Retinal pigment epithelial cell (primary cell): ENCODE measurements at regions not wholly inside any gene's neighbourhood (a gene's known extent, or its start where the extent isn't known, plus 50 kb on each side); places are given as distances from the start of the nearest gene placed in this dataset.

Experiments used
- DNase-seq: peaks from one replicate; pipeline ENCODE4 v3.0.0-alpha.2; 2010; ENCODE audit warnings: low read depth
- H3K4me3 ChIP-seq: 2 replicates; pipeline ENCODE4 v1.5.1; 2011; ENCODE audit warnings: mild to moderate bottlenecking, low read length, control low read depth, moderate library complexity
- TF ChIP-seq, protein P1 (sequence below): conservative IDR thresholded peaks from 2 replicates; pipeline ENCODE4 v1.5.1; 2011; ENCODE audit warnings: low read depth, low read length, control low read depth, inconsistent platforms

DNA sequence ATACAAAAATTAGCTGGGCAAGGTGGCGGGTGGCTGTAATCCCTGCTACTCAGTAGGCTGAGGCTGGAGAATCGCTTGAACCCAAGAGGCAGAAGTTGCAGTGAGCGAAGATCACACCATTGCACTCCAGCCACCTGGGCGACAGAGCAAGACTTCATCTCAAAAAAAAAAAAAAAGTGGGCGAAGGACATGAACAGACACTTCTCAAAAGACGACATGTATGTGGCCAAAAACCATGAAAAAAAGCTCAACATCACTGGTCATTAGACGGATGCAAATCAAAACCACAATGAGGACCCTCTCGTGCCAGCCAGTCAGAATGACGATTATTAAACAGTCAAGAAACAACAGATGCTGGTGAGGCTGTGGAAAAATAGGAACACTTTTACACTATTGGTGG, 344.9 kb upstream of the JARID2 start:
- TF ChIP-seq, protein P1, sequence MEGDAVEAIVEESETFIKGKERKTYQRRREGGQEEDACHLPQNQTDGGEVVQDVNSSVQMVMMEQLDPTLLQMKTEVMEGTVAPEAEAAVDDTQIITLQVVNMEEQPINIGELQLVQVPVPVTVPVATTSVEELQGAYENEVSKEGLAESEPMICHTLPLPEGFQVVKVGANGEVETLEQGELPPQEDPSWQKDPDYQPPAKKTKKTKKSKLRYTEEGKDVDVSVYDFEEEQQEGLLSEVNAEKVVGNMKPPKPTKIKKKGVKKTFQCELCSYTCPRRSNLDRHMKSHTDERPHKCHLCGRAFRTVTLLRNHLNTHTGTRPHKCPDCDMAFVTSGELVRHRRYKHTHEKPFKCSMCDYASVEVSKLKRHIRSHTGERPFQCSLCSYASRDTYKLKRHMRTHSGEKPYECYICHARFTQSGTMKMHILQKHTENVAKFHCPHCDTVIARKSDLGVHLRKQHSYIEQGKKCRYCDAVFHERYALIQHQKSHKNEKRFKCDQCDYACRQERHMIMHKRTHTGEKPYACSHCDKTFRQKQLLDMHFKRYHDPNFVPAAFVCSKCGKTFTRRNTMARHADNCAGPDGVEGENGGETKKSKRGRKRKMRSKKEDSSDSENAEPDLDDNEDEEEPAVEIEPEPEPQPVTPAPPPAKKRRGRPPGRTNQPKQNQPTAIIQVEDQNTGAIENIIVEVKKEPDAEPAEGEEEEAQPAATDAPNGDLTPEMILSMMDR: no peak
- no peak overlapping the region for H3K4me3 ChIP-seq
- no peak for DNase-seq

DNA sequence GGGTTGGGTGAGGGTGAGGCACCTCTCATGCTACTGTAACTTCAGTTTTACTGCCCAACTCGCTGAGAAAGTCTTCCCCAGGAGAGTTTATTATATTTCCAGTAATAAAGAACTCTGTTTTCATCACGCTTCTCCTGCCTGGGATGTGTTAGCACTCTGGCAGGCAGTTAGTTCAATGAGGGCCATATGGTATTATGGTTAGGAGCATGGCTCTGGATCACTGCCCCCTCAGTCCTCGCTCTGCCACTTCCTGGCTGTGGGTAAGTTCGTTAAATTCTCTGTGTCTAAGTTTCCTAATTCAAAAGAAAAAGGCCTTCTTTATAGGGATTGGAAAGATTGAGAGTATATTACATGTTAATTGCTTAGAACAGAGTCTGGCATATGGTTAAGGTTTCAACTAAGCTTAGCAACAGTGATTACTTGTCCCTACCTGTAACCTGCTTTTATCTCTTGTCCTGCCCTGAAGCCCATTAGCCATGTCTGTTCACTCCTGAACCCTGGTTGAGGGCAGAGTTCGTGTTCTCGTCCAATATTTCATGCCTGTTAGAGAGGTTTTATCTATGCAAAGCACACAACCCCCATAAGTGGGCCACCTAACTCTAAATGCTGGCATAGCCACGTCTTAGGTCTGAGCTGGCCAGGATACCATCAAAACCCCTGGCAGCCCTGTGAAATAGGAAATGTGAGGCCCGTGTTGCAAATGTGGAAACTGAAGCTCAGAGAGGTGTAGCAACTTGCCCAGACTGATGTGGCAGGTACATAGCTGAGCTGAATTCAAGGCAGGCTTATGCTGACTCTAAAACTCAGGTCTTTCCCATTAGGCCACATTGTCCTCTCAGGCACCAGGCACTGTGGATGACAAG, 342.5 kb upstream of the JARID2 start:
- TF ChIP-seq, protein P1: no peak
- H3K4me3 ChIP-seq: no peak overlapping the region
- no peak for DNase-seq

DNA sequence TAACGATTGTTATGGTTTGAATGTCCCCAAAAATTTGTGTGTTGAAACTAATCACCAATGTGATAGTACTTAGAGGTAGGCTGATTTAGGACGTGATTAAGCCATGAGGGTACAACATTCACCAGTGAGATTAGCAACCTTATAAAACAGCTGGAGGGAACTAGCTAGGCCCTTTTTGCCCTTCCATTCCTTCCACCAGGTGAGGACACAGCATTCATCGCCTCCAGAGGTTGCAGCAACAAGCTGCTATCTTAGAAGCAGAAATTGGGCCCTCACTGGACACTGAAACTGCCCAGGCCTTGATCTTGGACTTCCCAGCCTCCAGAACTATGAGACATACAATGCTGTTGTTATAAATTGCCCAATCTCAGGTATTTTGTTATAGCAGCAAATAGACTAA, 340.7 kb upstream of the JARID2 start:
- no peak overlapping the region for H3K4me3 ChIP-seq
- no peak for DNase-seq
- TF ChIP-seq, protein P1: no peak

DNA sequence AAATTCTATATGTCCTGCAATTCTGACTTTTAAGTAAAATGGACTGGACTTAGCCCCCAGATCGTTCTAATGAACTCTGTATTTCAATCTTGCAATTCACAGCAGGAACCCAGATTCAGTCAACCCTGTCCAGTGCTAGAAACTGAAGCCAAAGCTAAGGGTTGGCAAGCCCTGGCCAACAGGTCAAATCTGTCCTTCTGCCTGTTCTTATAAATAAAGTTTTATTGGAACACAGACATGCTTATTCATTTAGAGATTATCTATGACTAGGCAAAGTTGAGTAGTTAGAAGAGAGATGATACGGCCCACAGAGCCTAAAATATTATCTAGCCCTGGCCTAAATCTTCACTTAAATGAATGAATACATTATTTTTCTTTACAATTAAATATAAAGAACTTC, 339.2 kb upstream of the JARID2 start:
- DNase-seq: no peak
- TF ChIP-seq, protein P1: no peak
- H3K4me3 ChIP-seq: no peak overlapping the region

DNA sequence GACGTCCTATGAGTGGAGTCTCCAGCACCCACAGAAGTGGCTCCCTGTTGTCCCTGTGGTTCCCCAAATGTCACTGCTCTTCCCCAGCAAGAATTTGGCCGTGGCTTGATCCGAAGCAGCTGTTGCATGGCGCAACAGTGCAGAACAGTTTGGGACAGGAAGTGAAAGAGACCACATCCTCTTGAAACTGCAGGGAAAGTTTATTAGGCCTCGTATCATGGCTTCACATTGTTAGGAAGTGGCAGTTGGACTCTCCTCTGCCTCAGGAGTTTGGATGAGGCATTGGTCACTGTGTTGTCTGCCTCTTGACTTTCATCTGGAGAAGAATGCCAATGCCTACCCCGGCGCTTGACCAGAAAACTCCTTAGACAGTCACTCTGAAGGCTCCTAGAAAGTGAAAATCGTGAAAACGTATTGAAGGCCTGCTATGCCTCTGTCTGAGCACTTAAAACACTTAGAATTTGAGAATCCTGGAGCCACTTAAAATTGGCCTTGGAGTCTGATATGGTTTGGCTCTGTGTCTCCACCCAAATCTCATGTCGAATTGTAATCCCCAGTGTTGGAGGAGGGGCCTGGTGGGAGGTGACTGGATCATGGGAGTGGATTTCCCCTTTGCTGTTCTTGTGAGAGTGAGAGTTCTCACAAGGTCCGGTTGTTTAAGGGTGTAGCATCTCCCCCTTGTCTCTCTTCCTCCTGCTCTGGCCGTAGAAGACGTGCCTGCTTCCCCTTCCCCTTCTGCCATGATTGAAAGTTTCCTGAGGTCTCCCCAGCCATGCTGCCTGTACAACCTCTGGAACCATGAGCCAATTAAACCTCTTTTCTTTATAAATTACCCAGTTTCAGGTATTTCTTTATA, 334.9 kb upstream of the JARID2 start:
- DNase-seq: no peak
- TF ChIP-seq, protein P1: no peak
- H3K4me3 ChIP-seq: no peak overlapping the region

DNA sequence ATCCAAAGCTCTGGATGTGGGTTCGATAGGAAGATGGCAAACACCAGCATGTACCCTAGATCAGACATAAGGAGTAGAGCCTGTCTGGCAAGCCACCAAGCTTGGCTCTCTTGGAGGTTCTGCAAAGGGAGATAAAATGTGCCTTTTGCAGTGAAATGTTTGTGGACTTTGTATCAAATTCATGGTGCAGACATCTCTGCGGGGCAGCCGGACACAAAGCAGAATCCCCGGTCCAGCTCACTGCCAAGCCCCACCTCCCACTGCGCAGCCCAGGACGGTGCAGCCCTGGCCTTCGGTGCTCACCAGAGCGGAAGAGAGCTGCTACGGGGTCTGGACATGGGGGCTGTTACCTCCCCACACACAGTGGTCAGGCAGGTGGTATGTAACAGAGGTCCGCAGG, 333.6 kb upstream of the JARID2 start:
- DNase-seq: no peak
- no peak overlapping the region for H3K4me3 ChIP-seq
- TF ChIP-seq, protein P1: no peak
